ENCODE measurements at regions not wholly inside any gene's neighbourhood (a gene's known extent, or its start where the extent isn't known, plus 50 kb on each side); places are given as distances from the start of the nearest gene placed in this dataset.

DNA sequence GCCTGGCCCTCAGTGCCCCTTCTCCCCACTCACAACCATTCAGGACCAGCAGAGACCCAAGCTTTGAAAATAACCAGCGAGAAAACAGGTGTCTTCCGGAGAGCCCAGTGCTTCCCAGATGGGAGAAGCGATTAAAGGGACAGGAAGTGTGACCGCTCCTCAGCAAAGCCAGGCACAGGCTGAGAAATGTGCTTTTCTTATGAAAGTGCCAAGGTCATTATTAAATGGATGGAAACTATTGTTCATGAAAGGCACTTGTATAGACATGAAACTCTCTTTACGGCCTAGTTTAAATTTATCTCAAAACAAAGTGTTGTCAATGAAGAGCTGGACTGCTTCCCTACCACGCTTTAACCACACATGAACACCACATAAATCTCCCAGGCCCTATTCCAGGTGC is 210.4 kb downstream of the SPTSSA start:
- no peaks in the 10 kb centered on the region for H3K9me3 ChIP-seq (ENCODE audit: low read depth, low read length)
- H3K36me3 ChIP-seq (ENCODE audit: insufficient read depth, low read length), result no peaks in the 10 kb centered on the region
- no peak for DNase-seq (ENCODE audit: insufficient read length, low spot score, missing footprints)
- H3K4me3 ChIP-seq (ENCODE audit: insufficient read depth, low read length), result no peak overlapping the region
- no peaks in the 10 kb centered on the region for H3K79me2 ChIP-seq (ENCODE audit: insufficient read depth, low read length)
- no peaks in the 10 kb centered on the region for H3K27me3 ChIP-seq (ENCODE audit: insufficient read depth, low read length)
- no peak overlapping the region for H3K4me2 ChIP-seq (ENCODE audit: insufficient read depth, low read length)
- no peaks in the 10 kb centered on the region for H3K4me1 ChIP-seq (ENCODE audit: insufficient read depth, low read length)
- H2AFZ ChIP-seq (ENCODE audit: low read length), result no peak overlapping the region
- H4K20me1 ChIP-seq (ENCODE audit: insufficient read depth, low read length), result no peaks in the 10 kb centered on the region
- H3K27ac ChIP-seq (ENCODE audit: low read depth, low read length), result no peak overlapping the region
- no peak for TF ChIP-seq CTCF (IDR thresholded peaks at IDR 0.05; ENCODE audit: extremely low read depth, low read depth, low read length)

DNA sequence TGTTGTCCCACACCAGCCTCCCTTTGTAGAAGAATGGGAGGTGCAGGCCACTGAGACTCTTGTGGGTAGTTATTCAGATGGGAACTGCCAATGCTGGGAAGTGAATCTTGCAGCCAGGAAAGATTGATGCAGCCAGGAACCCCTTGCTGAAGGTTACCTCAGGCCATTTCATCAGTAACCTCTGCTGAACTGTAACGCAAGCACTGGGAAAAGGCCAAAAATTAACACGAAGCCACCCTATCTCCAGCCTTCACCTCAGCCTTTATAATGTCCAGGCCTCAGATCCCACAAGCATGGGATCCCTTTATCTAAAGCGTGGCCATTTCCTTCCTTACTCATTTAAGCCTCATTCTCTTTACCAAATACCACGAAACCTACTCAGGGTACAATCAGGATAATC is 211.1 kb downstream of the SPTSSA start:
- no peak overlapping the region for H3K4me2 ChIP-seq (ENCODE audit: insufficient read depth, low read length)
- no peak overlapping the region for H3K27ac ChIP-seq (ENCODE audit: low read depth, low read length)
- no peak for DNase-seq (ENCODE audit: insufficient read length, low spot score, missing footprints)
- H3K9me3 ChIP-seq (ENCODE audit: low read depth, low read length), result no peaks in the 10 kb centered on the region
- no peaks in the 10 kb centered on the region for H3K4me1 ChIP-seq (ENCODE audit: insufficient read depth, low read length)
- H4K20me1 ChIP-seq (ENCODE audit: insufficient read depth, low read length), result no peaks in the 10 kb centered on the region
- H3K27me3 ChIP-seq (ENCODE audit: insufficient read depth, low read length), result no peaks in the 10 kb centered on the region
- H2AFZ ChIP-seq (ENCODE audit: low read length), result no peak overlapping the region
- H3K79me2 ChIP-seq (ENCODE audit: insufficient read depth, low read length), result no peaks in the 10 kb centered on the region
- H3K36me3 ChIP-seq (ENCODE audit: insufficient read depth, low read length), result no peaks in the 10 kb centered on the region
- no peak overlapping the region for H3K4me3 ChIP-seq (ENCODE audit: insufficient read depth, low read length)
- no peak for TF ChIP-seq CTCF (IDR thresholded peaks at IDR 0.05; ENCODE audit: extremely low read depth, low read depth, low read length)

GRCh38 chr14:34247605-34248004 is 214.4 kb downstream of the SPTSSA start:
- no peaks in the 10 kb centered on the region for H3K36me3 ChIP-seq (ENCODE audit: insufficient read depth, low read length)
- H3K9me3 ChIP-seq (ENCODE audit: low read depth, low read length), result no peaks in the 10 kb centered on the region
- DNase-seq (ENCODE audit: insufficient read length, low spot score, missing footprints), result no peak
- no peaks in the 10 kb centered on the region for H3K27me3 ChIP-seq (ENCODE audit: insufficient read depth, low read length)
- H3K4me2 ChIP-seq (ENCODE audit: insufficient read depth, low read length), result no peak overlapping the region
- no peaks in the 10 kb centered on the region for H3K79me2 ChIP-seq (ENCODE audit: insufficient read depth, low read length)
- H2AFZ ChIP-seq (ENCODE audit: low read length), result no peak overlapping the region
- H3K4me3 ChIP-seq (ENCODE audit: insufficient read depth, low read length), result no peak overlapping the region
- H3K27ac ChIP-seq (ENCODE audit: low read depth, low read length), result no peak overlapping the region
- TF ChIP-seq CTCF (IDR thresholded peaks at IDR 0.05; ENCODE audit: extremely low read depth, low read depth, low read length), result no peak
- H3K4me1 ChIP-seq (ENCODE audit: insufficient read depth, low read length), result no peaks in the 10 kb centered on the region
- no peaks in the 10 kb centered on the region for H4K20me1 ChIP-seq (ENCODE audit: insufficient read depth, low read length)

DNA sequence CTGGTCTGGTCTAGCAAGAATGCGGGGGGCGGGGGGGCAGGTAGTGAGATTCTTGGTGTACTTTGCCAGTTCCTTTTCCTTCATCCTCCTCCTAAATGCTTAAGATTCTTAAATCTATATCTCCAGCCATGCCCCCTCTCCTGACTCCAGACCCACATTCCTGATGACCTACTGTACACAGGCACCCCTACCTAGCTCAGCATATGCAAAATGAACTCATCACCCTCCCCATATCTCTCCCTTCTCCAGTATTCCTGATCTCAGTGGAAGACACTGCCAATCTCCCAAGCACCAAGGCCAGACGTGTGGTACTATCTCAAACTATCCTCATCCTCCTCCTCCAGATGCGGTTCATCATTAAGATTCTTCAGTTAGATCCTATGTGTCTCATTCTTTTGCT is 215.8 kb downstream of the SPTSSA start:
- Histone ChIP-seq H3K36me3 (ENCODE audit: insufficient read depth, low read length) (no peaks in the 10 kb centered on the region), H3K79me2 (ENCODE audit: insufficient read depth, low read length) (no peaks in the 10 kb centered on the region), H4K20me1 (ENCODE audit: insufficient read depth, low read length) (no peaks in the 10 kb centered on the region), H3K27me3 (ENCODE audit: insufficient read depth, low read length) (no peaks in the 10 kb centered on the region), H3K27ac (ENCODE audit: low read depth, low read length) (no peak overlapping the region), H2AFZ (ENCODE audit: low read length) (no peak overlapping the region), H3K4me3 (ENCODE audit: insufficient read depth, low read length) (no peak overlapping the region), H3K9me3 (ENCODE audit: low read depth, low read length) (no peaks in the 10 kb centered on the region), H3K4me1 (ENCODE audit: insufficient read depth, low read length) (no peaks in the 10 kb centered on the region), H3K4me2 (ENCODE audit: insufficient read depth, low read length) (no peak overlapping the region)
- no peak for DNase-seq (ENCODE audit: insufficient read length, low spot score, missing footprints)
- no peak for TF ChIP-seq CTCF (IDR thresholded peaks at IDR 0.05; ENCODE audit: extremely low read depth, low read depth, low read length)

Data from osteoblast (primary cell).